ENCODE measurements at regions not wholly inside any gene's neighbourhood (a gene's known extent, or its start where the extent isn't known, plus 50 kb on each side); places are given as distances from the start of the nearest gene placed in this dataset.
"Not testable (repeated sequence)": the region's sequence is repeated elsewhere in the genome, so short reads cannot be mapped to it uniquely, and the experiment has no call there.

GRCh38 chr12:17084831-17085230 lies 478.9 kb upstream of the LMO3 start:
- DNase-seq (ENCODE audit: low read depth) = no peak

GRCh38 chr12:17079251-17079909 lies 473.4 kb upstream of the LMO3 start:
- DNase-seq (ENCODE audit: low read depth) = no peak

GRCh38 chr12:17077594-17077993 lies 471.6 kb upstream of the LMO3 start:
- DNase-seq (ENCODE audit: low read depth) = no peak

GRCh38 chr12:17076811-17077210 lies 470.8 kb upstream of the LMO3 start:
- no peak for DNase-seq (ENCODE audit: low read depth)

GRCh38 chr12:17076028-17076744 lies 470.2 kb upstream of the LMO3 start:
- no peak for DNase-seq (ENCODE audit: low read depth)

GRCh38 chr12:17064834-17065233 lies 458.9 kb upstream of the LMO3 start:
- no peak for DNase-seq (ENCODE audit: low read depth)

GRCh38 chr12:17062267-17063036 lies 456.5 kb upstream of the LMO3 start:
- no peak for DNase-seq (ENCODE audit: low read depth)

GRCh38 chr12:17060260-17060659 lies 454.3 kb upstream of the LMO3 start:
- DNase-seq (ENCODE audit: low read depth) = no peak

- no peak for DNase-seq (ENCODE audit: low read depth)
Measured at GRCh38 chr12:17056546-17056945, 450.6 kb upstream of the LMO3 start.

- DNase-seq (ENCODE audit: low read depth) = no peak
Measured at GRCh38 chr12:17038923-17039322, 433.0 kb upstream of the LMO3 start.

- DNase-seq (ENCODE audit: low read depth) = no peak
Measured at GRCh38 chr12:17035372-17035771, 429.4 kb upstream of the LMO3 start.

GRCh38 chr12:17030338-17030737 lies 424.4 kb upstream of the LMO3 start:
- DNase-seq (ENCODE audit: low read depth) = no peak

GRCh38 chr12:17028348-17028747 lies 422.4 kb upstream of the LMO3 start:
- no peak for DNase-seq (ENCODE audit: low read depth)

- not testable (repeated sequence) for DNase-seq (ENCODE audit: low read depth)
Measured at GRCh38 chr12:17025424-17025823, 419.5 kb upstream of the LMO3 start.

GRCh38 chr12:17020765-17021164 lies 414.8 kb upstream of the LMO3 start:
- no peak for DNase-seq (ENCODE audit: low read depth)

GRCh38 chr12:17017402-17017801 lies 411.4 kb upstream of the LMO3 start:
- no peak for DNase-seq (ENCODE audit: low read depth)

GRCh38 chr12:17016116-17016864 lies 410.3 kb upstream of the LMO3 start:
- DNase-seq (ENCODE audit: low read depth) = no peak

GRCh38 chr12:17015501-17015900 lies 409.5 kb upstream of the LMO3 start:
- DNase-seq (ENCODE audit: low read depth) = no peak

- not testable (repeated sequence) for DNase-seq (ENCODE audit: low read depth)
Measured at GRCh38 chr12:17007442-17008040, 401.6 kb upstream of the LMO3 start.

GRCh38 chr12:16998538-16998937 lies 392.6 kb upstream of the LMO3 start:
- not testable (repeated sequence) for DNase-seq (ENCODE audit: low read depth)

- DNase-seq (ENCODE audit: low read depth) = no peak
Measured at GRCh38 chr12:16984484-16984883, 378.5 kb upstream of the LMO3 start.

Measured in CMK (cell line).